ENCODE measurements at regions not wholly inside any gene's neighbourhood (a gene's known extent, or its start where the extent isn't known, plus 50 kb on each side); places are given as distances from the start of the nearest gene placed in this dataset.
"Not testable (repeated sequence)": the region's sequence is repeated elsewhere in the genome, so short reads cannot be mapped to it uniquely, and the experiment has no call there.

DNA sequence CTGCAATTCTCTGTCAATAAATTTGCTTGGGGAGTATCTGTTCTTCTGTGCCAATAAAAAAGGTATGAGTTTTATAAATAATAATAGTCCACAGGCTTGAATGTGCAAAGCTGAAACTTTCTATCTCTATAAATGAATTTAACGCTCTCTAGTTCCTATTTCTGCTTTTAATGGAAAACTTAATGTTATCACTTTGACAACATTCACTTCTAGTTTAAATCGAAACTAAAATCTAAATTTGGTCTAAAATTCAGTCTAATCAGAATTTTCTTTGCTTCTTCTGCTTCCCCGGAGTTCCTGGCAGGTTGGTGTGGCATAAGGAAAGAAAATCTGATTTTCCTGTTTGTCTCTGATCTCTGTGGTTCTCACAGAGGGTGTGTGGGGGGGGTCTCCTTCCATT, 450.1 kb upstream of the TBL1XR1 start:
- DNase-seq: no peak

DNA sequence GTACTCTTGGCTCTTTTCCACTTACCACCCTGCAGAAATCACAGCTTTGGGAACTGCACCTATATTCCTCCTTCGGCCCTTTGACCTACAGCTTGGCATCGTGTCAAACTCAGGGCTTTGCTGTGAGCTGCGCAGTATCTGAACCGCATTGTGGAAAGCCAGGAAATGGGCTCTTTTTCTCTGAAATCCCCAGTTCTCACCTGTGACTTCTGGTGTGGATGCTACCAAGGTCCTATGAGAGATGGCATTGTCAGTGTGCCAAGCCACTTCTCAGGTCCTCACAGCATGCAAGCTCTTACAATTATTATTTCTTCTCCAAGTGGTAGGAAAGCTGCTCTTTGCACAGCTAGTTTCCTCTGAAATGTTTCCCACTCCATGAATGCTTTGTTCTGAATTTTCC, 450.6 kb upstream of the TBL1XR1 start:
- no peak for DNase-seq

DNA sequence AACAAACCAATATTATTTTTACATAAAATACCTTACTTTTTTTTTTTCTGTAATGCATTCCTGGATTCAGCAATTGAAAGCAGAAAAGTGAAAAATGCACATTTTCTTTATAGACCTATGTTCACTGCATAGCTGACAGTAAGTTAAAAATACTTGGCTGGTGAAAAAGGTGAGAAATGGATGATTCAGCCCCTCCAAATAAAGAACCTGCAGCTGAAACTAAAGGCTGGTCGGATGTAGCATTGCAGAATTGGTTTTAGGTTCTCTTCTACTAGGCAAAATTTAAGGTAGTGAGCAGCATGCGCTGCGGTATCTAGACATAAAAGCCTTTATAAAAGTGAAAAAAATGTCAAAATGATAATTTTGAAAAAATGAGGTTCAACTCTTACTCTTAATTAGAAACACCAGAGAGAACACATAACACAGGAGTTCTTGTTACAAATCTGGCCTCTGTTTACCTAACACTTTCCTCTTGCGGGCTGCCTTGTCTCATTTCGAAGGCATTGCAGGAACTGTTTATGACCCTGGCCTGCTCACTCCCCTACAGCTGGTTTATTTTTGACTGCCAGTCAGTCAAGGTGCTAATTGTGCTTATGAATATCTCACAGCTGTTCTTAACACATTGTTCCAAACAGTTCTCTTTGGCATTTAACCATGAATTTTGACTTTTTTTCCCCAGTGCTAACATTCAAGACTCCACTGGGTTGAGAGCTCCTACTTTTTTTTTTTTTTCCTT, 455.4 kb upstream of the TBL1XR1 start:
- no peak for DNase-seq

DNA sequence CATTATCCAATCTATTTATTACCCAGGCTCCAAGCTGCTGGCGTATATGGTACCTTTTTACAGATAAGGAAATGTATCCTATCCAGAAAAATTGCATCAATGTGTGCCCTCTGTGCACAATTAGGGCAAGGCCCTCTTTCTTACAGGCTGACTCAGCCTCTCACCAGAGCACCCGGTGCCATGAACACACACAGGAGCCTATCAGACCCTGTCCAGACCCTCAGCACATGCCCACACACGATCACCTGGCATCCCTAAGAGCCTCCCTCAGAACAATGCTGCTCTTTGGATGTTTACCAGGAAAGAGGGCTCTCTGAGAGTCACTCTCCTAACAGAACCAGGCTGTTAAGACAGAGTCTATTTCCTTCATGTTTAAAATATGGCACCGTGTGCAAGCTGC, 460.0 kb upstream of the TBL1XR1 start:
- DNase-seq: no peak

DNA sequence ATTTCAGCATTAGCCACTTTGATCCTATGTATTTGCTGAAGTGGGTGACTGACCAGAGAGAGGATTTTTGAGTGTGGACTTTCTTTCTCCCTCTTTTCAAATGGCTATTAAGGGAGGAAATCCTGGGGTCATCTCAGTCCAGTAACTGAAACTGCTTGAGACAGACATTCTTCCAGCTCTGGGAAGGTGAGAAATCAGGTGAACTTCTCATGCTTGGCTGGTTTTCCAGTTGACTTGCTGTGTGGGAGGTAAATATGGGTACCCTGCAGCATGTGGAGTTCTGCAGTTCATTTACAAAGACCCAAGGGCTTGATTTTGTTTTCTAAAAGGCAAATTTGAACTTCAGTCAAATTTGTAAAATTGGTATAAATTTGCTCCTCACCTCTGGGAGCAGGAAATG, 461.1 kb upstream of the TBL1XR1 start:
- no peak for DNase-seq

DNA sequence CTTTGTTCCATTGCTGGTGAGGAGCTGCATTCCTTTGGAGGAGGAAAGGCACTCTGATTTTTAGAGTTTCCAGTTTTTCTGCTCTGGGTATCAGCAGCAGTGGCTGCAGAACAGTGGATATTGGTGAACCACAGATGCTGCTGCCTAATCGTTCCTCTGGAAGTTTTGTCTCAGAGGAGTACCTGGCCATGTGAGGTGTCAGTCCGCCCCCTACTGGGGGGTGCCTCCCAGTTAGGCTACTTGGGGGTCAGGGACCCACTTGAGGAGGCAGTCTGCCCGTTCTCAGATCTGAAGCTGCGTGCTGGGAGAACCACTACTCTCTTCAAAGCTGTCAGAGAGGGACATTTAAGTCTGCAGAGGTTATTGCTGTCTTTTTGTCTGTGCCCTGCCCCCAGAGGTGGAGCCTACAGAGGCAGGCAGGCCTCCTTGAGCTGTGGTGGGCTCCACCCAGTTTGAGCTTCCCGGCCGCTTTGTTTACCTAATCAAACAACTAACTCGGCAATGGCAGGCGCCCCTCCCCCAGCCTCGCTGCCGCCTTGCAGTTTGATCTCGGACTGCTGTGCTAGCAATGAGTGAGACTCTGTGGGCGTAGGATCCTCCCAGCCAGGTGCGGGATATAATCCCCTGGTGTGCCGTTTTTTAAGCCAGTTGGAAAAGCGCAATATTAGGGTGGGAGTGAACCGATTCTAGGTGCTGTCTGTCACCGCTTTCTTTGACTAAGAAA, 467.3 kb upstream of the TBL1XR1 start:
- not testable (repeated sequence) for DNase-seq

DNA sequence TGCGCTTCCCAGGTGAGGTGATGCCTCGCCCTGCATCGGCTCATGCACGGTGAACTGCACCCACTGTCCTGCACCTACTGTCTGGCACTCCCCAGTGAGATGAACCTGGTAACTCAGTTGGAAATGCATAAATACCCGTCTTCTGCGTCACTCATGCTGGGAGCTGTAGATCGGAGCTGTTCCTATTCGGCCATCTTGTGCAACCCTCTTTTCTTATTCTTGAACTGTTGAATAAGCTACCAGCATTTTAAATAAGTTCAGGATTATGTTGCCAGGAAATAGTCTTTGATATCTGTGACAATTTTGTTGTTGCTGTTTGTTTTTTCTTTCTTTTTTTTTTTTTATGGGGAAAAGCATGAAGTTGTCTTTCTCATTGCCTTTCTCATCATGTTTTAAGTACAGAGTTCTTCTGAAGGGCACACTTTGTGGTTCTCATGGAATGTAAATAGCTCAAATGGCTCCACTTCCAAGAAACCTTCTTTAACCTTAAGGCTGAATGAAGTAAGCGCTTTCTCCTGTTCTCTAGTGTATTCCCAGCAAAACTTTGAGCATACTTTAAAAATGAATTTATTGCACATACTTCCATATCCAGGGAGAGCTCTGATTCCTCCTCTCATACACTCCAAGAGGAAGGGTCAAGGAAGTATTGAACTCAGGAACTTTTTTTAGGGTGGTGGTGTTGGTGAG, 468.0 kb upstream of the TBL1XR1 start:
- DNase-seq: no peak

DNA sequence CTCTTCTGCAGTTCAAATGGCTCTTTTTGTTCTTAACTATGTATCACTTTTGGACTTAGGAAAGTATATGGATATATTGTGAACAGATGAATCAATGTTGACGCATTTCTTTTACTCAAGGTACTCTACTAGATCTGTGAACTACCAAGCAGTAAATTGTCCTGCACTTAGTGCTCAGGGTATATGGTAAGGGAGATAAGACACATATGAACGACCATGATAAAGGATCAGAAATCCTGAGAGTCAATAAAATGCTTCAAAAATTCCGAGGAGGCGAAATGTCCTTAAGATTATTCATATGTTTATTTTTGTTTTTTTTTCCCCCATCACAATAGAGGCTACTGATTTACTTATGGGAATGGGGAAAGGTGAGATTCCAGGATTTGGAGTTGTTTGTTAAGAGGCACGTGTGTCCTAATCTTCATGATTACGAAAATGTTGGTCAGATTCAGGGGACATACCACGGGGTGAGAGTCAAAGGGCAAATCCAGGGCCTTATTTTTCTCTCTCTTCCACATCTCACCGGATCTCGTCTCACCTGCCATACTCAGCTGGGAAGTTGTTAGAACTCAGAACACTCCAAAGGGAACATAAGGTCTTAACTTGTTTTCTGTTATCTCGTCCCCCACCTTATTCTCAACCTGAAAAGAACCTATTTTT, 475.1 kb upstream of the TBL1XR1 start:
- DNase-seq: no peak

DNA sequence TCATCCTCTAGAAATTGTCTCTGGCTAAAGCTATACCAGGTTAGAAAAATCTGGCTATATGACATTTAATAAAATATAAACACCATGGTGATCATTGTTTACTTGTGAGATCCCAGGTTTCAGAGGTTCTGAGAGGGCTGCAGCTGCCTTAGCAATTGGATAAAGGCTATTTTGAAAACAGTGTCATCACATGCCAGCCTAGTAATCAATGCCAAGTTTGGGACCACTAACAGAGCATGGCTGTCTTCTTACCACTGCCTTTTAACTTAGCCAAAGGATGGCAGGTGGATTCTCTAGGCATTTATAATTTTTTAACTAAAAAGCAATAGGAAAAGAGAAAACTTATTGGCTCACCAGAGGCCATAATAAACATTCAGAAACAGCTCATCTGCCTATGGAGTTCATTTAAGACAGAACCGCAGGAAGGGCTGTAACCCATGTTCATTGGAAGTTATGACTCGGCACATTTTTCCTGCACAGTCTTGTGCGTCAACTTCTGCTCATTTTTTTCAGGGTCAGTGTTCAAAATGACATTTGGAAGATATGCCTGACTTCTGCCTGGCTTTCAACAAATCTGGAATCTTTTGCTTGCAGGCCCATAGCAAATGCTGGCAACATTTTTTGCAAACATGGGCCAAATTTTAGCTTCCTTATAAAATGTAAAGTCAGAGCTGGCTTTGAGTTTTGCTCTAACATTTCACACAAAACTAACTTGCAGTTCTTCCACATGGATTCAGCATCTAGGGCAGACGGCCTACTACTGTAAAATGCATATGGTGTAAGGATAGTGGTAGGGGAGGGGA, 476.0 kb upstream of the TBL1XR1 start:
- DNase-seq: no peak

DNA sequence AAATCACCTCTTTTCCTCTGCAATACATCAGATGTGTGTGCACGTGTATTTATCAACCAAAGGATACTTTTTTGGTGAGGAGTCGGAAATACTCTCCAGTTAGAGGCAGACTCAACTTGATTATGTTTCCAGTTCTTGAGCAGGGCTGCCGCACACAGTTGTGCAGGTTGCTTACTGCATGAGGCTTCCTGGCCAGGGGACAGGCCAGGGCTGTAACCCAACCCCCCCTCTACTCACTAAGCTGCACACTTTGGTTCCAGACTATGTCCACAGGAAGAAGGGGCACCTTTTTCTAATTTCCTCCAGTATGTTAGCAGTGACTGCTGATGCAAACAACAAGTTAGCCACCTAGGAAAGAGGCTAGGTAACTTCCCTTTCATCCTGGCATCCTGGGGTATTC, 476.9 kb upstream of the TBL1XR1 start:
- no peak for DNase-seq

DNA sequence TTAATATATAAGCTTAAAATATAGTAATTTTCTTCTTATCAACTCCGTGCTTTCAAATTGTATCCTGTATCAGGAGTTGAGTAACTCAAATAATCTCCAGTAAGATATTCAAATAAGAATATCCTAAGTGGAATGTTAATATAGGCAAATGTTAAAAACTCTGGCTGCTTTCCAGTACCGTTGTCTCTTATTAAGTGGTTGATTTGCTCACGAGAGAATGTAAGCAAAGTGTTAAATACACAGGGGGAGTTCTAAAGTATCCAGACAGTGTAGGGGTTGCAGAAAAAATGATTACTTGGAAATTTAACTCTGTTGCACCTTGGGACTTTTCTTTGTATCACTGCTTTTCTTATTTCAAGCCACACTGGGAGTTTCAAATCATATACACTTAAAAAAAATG, 478.9 kb upstream of the TBL1XR1 start:
- DNase-seq: no peak

DNA sequence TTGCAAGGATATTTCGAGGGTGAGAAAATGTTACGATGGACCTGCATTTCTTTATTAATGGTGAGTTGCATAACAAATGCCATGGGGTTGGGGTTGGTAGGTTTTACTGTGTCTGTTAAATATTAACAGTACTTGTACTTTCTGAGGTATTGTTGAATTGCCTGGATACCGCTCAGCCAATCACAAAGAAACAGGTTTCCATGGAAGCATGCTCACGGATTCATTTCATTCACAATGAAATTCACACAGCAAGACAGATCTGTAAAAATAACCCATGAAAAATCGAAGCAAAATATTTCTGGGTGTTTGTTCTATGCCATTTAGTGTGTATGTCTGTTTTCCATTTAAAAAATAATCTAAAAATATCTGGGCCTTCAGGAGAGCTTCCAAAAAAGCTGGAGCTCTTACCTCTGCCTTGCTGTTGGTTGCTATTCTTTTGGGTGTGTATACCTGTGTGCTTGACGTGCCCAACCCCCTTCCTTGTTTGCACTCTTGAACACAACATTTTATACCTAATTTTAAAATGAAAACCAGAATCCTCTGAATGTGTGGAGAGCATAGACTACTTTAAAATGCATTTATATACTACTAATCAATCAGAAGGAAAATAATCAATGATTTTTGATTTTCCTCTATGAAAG, 479.8 kb upstream of the TBL1XR1 start:
- no peak for DNase-seq

DNA sequence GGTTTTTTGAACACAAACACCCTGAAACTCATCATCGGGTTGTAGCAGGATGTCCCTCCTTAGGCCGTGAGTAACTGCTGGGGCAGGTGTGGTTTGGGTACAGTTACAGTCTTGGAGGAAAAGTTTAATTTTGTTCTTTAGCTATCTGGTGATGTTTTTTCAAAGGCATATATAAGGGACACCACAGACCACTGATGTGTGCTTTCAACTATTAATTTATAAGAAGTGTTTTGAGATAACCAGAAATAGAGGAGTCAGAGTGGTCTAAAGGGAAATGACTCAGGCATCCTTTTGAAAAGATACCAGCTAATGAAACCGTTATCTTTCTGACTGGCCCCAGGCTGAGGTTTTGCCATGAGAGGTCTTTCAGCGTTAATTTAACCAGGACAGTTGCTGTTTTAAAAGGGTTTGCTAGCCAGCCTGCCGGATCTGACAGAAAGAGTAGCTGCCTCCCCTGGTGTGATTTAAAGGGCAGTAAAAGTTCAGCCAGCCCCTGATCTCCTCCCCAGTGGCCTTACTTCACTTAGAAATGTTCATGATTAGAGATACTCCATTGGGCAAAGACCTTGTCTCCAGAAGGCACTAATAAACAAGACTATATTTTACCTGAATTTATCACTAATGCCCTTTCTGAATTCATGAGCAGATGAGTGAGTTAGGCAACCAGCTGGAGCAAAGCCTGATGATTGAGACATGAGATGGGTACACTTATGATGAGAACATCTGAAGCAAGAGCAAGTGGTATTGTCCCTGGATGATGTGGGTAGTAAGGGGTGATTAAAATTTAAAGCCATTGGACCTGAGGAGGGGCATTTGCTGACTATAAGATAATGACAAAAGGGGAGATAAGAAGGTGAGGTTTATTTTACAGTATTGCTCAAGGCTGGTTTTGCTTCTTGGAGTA, 482.5 kb upstream of the TBL1XR1 start:
- no peak for DNase-seq

DNA sequence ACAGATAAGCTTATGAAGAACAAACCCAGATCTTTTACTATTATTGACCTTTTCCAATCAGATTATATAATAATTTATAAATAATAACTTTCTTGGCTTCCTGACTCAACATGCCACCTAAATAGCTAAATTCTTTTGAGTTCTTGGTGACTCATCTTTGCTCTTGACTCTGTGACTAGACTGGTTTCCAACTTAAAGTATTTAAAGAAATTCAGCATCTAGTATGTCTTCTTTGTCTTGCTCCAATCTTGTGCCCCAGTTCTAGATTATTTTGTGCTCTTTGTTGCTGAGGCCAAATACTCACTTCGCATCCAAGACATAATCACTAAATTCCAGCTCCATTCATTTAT, 483.2 kb upstream of the TBL1XR1 start:
- DNase-seq: no peak

DNA sequence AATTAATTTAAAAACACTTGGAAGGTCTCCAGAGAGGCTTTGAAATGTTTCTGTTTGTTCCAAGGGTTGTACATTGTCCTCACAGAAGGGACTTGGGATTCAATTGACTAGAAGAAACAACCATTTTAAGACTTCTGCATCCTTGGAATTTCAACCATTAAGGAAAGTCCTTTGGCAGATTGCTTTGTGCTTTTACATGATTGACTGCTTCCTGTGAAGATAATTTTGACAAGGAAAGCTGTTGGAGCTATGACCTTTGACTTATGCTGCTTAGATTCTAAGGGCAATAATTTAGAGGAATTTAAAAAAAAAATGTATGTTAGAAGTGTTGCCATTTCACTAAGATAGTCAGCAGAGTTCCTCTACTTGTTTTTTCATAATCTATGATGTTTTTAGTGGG, 483.9 kb upstream of the TBL1XR1 start:
- no peak for DNase-seq

DNA sequence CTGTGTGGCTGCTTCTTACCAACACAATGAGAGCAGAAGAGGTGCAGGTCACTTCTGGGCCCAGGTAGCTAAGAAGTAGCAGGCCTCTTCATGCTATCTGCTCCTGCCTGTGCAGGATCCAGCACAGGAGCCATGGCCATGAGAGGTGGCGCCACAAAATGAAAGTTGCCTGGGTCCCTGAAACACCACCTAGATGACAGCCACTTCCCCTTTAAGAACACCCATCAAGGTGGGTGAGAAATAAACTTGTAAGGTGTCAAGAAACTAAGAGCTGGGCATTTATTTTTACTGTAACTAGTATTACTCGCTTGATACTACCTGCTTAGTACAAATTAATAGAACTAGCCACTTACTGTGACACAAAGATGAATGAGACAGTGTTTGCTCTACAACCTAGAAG, 484.6 kb upstream of the TBL1XR1 start:
- DNase-seq: no peak

DNA sequence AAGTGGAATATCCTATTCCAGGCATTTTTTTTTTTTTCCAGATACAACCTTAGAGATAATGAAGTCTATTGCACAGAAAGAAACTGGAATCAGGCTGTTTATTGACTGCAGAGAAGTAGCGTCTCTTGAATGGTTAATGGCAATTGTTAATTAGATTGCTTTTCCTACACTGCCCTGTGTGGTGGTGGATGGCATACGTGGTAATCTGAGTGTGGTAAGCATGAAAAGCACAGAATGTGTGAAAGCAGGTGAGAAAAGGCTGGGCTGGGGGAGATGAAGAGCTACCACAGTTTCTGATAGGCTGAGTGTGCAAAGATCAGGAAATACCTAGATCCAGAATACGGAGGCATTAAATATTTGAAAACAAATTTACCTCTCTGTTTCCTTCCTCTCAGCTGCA, 486.3 kb upstream of the TBL1XR1 start:
- no peak for DNase-seq

DNA sequence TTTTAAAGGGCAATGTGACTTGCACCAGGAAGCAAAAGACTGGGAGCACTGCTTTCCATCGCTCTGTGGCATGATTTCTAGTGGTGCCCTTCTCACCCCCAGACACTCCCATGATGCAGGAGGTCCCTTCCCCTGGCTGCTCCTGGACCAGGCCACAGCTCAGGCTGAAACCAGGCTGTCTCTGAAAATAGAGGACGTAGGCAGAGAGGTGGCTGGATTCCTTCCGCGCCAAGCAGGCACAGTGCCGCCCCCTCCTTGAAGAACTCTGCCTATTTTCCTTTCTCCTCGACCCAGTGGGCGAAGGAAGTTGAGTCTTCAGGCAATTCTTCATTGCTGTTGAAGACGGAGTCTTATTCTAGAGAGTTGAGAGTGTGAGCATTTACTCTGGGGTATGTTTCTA, 489.4 kb upstream of the TBL1XR1 start:
- DNase-seq: no peak

DNA sequence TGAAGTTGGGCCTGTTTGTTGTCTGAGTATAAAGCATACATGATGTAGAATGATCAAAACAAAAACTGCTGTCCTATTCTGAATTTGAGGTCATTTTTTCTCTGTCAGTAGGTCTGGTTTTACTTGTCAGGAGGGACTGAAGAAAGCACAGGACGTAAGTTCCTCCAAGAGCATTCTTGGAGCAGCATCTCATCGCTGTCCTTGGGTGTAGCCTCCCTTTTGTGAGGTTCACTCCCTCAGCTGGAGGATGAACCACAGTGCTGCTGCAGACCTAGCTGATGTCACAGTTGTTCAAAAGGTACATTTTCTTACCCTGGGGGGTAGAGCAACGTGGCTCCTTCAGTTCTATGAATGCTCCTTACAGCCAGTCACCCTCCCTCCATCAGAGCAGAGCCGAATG, 490.0 kb upstream of the TBL1XR1 start:
- DNase-seq: no peak

DNA sequence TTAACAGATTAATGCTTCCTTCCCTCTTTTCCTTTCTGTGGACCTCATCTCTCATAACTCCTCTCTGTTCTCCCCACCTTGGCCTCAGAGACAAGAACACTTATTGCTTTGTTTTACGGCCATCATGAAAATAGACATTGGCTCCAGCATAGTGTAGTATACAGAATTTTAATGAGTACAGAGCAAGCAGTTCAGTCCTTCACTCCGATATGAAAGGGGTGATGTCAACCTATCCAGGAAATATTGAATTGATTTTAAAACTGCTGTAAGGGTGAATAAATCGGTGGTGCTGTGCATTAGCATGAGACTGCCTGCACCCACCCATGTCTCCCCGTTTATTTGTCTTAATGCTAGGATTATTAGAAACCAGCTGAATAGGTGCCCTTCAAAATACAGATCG, 490.9 kb upstream of the TBL1XR1 start:
- DNase-seq: no peak

DNA sequence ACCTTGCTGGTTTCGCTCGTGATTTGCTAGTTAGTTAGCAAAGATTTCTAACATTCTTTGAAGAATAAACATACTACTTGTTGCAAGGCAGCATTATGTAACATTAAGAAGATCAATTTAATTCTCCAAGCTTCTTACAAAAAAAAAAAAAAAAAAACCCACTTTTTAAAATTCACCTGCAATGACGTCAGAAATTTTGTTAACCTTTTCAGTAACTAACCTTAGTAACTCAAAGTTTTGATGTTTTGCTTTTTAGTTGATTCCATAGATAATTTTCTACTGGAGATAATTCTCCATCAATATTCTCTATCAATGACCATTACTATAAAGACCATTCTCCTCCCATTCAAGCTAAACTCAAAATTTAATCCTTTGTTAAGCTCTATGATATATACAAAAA, 491.8 kb upstream of the TBL1XR1 start:
- DNase-seq: no peak
